AG04450 (cell line): ENCODE measurements at regions not wholly inside any gene's neighbourhood (a gene's known extent, or its start where the extent isn't known, plus 50 kb on each side); places are given as distances from the start of the nearest gene placed in this dataset.

Source experiments
- CTCF ChIA-PET: fragments of 300-600, 350-600 bp; formaldehyde crosslinking; extraction: SDS; loops from one replicate; lab custom pipeline; 2022; ENCODE audit warnings: antibody characterized with exemption, inconsistent platforms; lab: Charles Lee
- POLR2A ChIA-PET: fragments of 350-600 bp; formaldehyde crosslinking; extraction: SDS; loops from one replicate; lab custom pipeline; 2021; ENCODE audit warnings: antibody characterized with exemption, inconsistent platforms; lab: Yijun Ruan, JAX
- DNase-seq: peaks from one replicate; pipeline ENCODE4 v3.0.0-alpha.2; 2011; ENCODE audit warnings: low read depth, low spot score
- H3K27ac ChIP-seq: one replicate; pipeline ENCODE4 v1.5.1; 2012; ENCODE audit warnings: low read depth, low read length, control low read depth
- H3K27me3 ChIP-seq: one replicate; pipeline ENCODE4 v1.6.0; 2012; ENCODE audit warnings: low read length; ENCODE audit not compliant: control insufficient read depth, insufficient read depth
- H3K4me3 ChIP-seq: 2 replicates; pipeline ENCODE4 v1.5.1; 2011; ENCODE audit warnings: mild to moderate bottlenecking, low read depth, low read length, control low read depth
- H3K9me3 ChIP-seq: 2 replicates; pipeline ENCODE4 v1.5.1; 2012; ENCODE audit warnings: low read length; ENCODE audit not compliant: control insufficient read depth, insufficient read depth
- TF ChIP-seq, protein P1 (sequence below): IDR thresholded peaks from 2 replicates; pipeline ENCODE4 v1.5.1; 2011; ENCODE audit warnings: low read depth, low read length, control low read depth, inconsistent platforms

DNA sequence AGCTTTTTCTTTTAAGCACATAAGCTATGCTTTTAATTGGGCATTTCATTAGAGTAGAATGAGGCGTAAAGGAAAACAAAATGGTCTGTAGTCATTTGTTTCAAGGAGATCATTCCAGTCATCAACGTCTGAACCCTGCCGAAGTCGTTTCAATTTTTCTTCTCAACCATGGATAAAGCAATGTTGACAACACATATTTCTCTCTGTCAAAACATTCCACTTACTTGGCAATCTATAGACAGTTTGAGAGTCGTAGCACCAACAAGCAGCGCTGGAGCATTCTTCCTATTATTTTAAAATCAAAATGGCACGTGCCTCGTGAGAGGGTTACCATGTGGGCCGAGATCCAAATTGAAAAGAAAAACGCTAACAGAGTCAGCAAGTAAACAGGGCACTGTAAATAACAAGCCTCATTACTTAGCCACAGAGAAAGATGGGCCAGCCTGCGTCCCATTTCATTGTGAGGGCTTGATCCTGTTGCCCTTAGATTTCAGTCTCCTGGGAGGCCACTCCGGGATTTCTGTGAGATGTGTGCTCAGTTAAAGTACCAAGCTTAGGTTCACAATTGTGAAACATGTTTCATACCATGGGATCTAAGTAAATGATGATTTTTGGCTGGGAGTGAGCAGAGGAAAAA is 422.9 kb downstream of the DTWD2 start:
- no peak for DNase-seq

DNA sequence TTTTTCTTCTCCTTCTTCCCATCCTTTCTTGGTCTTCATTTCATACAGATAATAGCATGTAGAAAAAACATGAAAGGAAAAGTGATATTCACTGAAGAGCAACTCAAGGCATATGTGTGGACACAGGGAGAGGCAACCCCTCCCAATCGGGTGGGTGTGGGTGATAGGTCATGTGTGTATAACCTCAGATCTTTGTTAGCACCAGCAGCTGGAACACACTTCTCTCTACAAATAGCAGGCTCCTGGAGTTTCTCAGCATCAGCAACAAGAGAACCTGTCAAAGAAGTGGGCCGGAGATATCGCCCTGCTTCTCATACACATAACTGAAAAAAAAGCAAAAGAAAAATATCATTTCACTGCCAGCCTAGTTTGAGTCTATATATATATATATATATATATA is 426.4 kb downstream of the DTWD2 start:
- Histone ChIP-seq H3K27me3 (no peaks in the 10 kb centered on the region), H3K27ac (no peak overlapping the region), H3K4me3 (no peak overlapping the region), H3K9me3 (no peaks in the 10 kb centered on the region; the same call in 1 of the 2 replicates)
- CTCF ChIA-PET, result no interaction called here
- POLR2A ChIA-PET, result no interaction called here
- TF ChIP-seq, protein P1, sequence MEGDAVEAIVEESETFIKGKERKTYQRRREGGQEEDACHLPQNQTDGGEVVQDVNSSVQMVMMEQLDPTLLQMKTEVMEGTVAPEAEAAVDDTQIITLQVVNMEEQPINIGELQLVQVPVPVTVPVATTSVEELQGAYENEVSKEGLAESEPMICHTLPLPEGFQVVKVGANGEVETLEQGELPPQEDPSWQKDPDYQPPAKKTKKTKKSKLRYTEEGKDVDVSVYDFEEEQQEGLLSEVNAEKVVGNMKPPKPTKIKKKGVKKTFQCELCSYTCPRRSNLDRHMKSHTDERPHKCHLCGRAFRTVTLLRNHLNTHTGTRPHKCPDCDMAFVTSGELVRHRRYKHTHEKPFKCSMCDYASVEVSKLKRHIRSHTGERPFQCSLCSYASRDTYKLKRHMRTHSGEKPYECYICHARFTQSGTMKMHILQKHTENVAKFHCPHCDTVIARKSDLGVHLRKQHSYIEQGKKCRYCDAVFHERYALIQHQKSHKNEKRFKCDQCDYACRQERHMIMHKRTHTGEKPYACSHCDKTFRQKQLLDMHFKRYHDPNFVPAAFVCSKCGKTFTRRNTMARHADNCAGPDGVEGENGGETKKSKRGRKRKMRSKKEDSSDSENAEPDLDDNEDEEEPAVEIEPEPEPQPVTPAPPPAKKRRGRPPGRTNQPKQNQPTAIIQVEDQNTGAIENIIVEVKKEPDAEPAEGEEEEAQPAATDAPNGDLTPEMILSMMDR, result no peak
- no peak for DNase-seq

More for the DNA sequence above, 422.9 kb downstream of the DTWD2 start:
- H3K9me3 ChIP-seq, result no peaks in the 10 kb centered on the region
- ChIA-PET CTCF (no interaction called here), POLR2A (no interaction called here)
- no peak overlapping the region for H3K27ac ChIP-seq
- H3K4me3 ChIP-seq, result no peak overlapping the region
- no peaks in the 10 kb centered on the region for H3K27me3 ChIP-seq
- TF ChIP-seq, protein P1, result no peak

DNA sequence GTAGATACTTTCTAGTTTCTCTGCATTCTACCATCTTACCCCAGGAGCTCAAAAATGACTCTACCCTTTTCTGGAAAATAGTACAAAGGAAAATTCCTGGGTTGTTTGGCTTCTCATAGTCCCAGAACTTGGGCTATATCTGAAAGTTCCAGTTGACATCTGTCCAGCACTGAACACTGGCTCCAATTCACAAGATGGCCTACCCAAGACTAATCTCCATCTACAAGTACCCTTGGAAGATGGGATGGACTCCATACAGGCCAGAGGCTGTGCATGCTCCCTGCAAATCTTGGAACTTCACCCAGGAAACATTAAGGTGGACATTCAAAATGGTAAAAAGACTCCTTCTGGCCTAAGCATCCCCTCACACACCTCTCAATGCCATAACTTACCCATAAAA is 427.1 kb downstream of the DTWD2 start:
- TF ChIP-seq, protein P1, result no peak
- POLR2A ChIA-PET, result no interaction called here

DNA sequence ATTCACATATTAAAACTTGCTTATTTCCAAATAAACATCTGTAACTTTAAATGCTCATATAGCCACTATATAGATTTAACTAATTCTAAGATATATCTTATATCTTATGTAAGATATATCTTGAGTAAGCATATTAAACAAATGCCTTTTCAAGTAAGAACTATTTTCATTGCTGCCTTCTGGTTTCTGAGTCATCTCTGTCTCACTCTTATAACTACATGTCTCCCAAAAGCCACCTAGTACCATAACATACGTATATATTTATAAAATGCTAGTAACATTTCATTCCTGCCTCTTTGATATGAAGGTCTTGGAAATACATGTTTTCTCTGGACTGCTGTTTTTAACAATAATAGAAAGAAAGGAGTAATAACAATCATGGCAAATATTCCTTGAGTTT is 429.5 kb downstream of the DTWD2 start:
- Histone ChIP-seq H3K4me3 (no peak overlapping the region), H3K27ac (no peak overlapping the region), H3K27me3 (no peaks in the 10 kb centered on the region), H3K9me3 (no peaks in the 10 kb centered on the region; the same call in 1 of the 2 replicates)
- TF ChIP-seq, protein P1, result no peak
- ChIA-PET POLR2A (no interaction called here), CTCF (no interaction called here)
- DNase-seq, result no peak

More for the DNA sequence above, 427.1 kb downstream of the DTWD2 start:
- no peaks in the 10 kb centered on the region; the same call in 1 of the 2 replicates for H3K9me3 ChIP-seq
- H3K27me3 ChIP-seq, result no peaks in the 10 kb centered on the region
- H3K4me3 ChIP-seq, result no peak overlapping the region
- no peak for DNase-seq
- CTCF ChIA-PET, result no interaction called here
- H3K27ac ChIP-seq, result no peak overlapping the region

DNA sequence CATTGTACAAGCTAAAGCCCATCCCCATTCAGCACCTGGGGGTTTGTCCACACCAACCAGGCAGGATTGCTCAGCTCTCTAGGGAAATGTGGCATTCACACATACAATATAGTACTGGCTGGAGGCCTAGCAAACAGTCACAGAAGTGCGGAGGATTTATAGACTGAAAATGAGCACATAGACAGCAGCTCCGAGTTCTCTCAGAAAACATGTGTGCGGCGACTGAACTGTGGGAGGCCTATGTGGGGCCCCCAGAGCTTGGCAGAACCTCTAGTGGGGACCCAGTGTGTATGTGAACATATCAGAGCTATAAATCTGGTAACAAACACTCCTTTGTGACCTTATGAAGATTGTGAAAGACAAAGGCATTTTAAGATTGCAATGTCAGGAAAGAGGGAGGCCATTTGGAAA is 431.1 kb downstream of the DTWD2 start:
- CTCF ChIA-PET, result no interaction called here
- no peak for DNase-seq

More for the DNA sequence above, 431.1 kb downstream of the DTWD2 start:
- TF ChIP-seq, protein P1, result no peak
- POLR2A ChIA-PET, result no interaction called here
- H3K9me3 ChIP-seq, result no peaks in the 10 kb centered on the region; the same call in 1 of the 2 replicates
- no peak overlapping the region for H3K4me3 ChIP-seq
- no peaks in the 10 kb centered on the region for H3K27me3 ChIP-seq
- H3K27ac ChIP-seq, result no peak overlapping the region
